ENCODE measurements at regions not wholly inside any gene's neighbourhood (a gene's known extent, or its start where the extent isn't known, plus 50 kb on each side); places are given as distances from the start of the nearest gene placed in this dataset.

GRCh38 chr3:80043226-80043625, 275.4 kb upstream of the ROBO1 start:
- no peak for TF ChIP-seq EZH2 (IDR thresholded peaks at IDR 0.05; ENCODE audit: insufficient read depth, poor library complexity, severe bottlenecking)
- TF ChIP-seq EZH2phosphoT487 (IDR thresholded peaks at IDR 0.05; ENCODE audit: insufficient read depth, low read depth), result no peak
